SIG-M5 treated with dmso at 0.1 percent for 504 hours (cell line): ENCODE measurements at regions not wholly inside any gene's neighbourhood (a gene's known extent, or its start where the extent isn't known, plus 50 kb on each side); places are given as distances from the start of the nearest gene placed in this dataset.
"Not testable (repeated sequence)": the region's sequence is repeated elsewhere in the genome, so short reads cannot be mapped to it uniquely, and the experiment has no call there.

Experiments
- DNase-seq: peaks from one replicate; lab custom pipeline; 2025; ENCODE audit not compliant: unreplicated experiment; lab: John Stamatoyannopoulos, UW

GRCh38 chr12:124387528-124387911 is 92.6 kb downstream of the RFLNA start:
- no peak for DNase-seq

- no peak for DNase-seq
Observed at GRCh38 chr12:124386661-124387527, 92.0 kb downstream of the RFLNA start.

- no peak for DNase-seq
Observed at GRCh38 chr12:124386059-124386458, 91.2 kb downstream of the RFLNA start.

GRCh38 chr12:124385219-124385969 is 90.5 kb downstream of the RFLNA start:
- no peak for DNase-seq

GRCh38 chr12:124384299-124384894 is 89.5 kb downstream of the RFLNA start:
- no peak for DNase-seq

- DNase-seq, result no peak
Observed at GRCh38 chr12:124383028-124383427, 88.1 kb downstream of the RFLNA start.

- peak; percentile 21 for DNase-seq
Observed at GRCh38 chr12:124381456-124382296, 86.8 kb downstream of the RFLNA start.

GRCh38 chr12:124380796-124381455 is 86.0 kb downstream of the RFLNA start:
- DNase-seq, result no peak

- no peak for DNase-seq
Observed at GRCh38 chr12:124379938-124380754, 85.3 kb downstream of the RFLNA start.

- DNase-seq, result no peak
Observed at GRCh38 chr12:124379379-124379937, 84.6 kb downstream of the RFLNA start.

GRCh38 chr12:124378926-124379325 is 84.0 kb downstream of the RFLNA start:
- DNase-seq, result no peak

- no peak for DNase-seq
Observed at GRCh38 chr12:124377981-124378509, 83.2 kb downstream of the RFLNA start.

- DNase-seq, result no peak
Observed at GRCh38 chr12:124376435-124376834, 81.5 kb downstream of the RFLNA start.

GRCh38 chr12:124375789-124376175 is 80.9 kb downstream of the RFLNA start:
- no peak for DNase-seq

GRCh38 chr12:124375141-124375788 is 80.4 kb downstream of the RFLNA start:
- DNase-seq, result no peak

GRCh38 chr12:124374567-124374966 is 79.7 kb downstream of the RFLNA start:
- DNase-seq, result no peak

- no peak for DNase-seq
Observed at GRCh38 chr12:124374147-124374546, 79.3 kb downstream of the RFLNA start.

- DNase-seq, result not testable (repeated sequence)
Observed at GRCh38 chr12:124373701-124374100, 78.8 kb downstream of the RFLNA start.
